ENCODE measurements at regions not wholly inside any gene's neighbourhood (a gene's known extent, or its start where the extent isn't known, plus 50 kb on each side); places are given as distances from the start of the nearest gene placed in this dataset.

DNA sequence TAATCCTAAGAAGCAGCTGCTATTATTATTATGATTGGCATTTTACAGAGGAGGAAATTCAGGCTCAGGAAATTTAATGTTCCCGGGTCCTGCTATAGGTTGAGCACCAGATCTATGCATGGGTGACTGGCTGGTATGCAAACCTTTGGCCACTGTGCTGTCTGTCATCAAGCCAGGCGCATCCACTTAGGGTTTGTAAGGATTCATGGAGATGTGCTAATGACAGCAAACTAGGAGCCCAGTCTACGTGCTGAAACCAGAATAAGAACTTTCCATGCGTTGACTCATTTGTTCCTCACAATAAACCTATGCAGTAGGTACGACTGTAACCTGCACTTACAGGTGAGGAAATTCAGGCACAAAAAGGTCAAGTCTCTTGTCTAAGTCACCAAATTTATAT is 64.5 kb upstream of the ZMIZ1 start:
- no peak for DNase-seq (ENCODE audit: low spot score)

DNA sequence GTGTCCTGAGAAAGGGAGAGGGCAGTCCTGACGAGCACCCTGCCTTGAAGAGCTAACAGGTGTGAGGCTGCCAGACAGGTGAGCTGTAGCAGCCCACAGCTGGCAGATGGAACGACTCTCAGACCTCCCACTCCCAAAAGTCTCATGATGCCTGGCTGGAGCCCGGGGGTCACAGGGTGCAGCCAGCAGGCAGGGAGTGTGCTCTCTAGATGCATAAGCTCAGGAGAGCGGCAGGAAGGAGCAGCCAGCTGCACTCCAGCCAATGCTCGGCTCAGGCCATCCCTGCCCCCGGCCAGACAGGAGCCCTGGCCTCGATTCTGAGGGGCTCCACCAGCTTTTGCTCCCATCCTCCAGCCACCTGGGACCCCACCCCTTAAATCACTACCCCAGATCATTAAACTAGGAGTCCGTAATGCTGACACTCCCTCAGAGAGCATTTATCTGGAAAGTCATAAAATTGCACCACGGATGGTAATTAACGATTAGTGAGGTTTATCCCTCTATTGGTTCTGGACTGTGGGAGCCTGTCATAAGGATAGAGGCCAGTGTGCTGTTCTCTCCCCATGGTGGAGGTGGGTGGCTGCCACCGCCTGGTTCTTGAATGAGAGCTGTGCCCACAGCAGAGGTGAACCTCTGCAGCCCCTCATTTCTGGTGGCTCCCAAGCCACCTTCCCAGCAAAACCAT is 63.5 kb upstream of the ZMIZ1 start:
- DNase-seq (ENCODE audit: low spot score): no peak

- DNase-seq (ENCODE audit: low spot score): no peak
Observed at GRCh38 chr10:79007018-79007417, 61.7 kb upstream of the ZMIZ1 start.

GRCh38 chr10:79007421-79008319 is 61.1 kb upstream of the ZMIZ1 start:
- no peak for DNase-seq (ENCODE audit: low spot score)

DNA sequence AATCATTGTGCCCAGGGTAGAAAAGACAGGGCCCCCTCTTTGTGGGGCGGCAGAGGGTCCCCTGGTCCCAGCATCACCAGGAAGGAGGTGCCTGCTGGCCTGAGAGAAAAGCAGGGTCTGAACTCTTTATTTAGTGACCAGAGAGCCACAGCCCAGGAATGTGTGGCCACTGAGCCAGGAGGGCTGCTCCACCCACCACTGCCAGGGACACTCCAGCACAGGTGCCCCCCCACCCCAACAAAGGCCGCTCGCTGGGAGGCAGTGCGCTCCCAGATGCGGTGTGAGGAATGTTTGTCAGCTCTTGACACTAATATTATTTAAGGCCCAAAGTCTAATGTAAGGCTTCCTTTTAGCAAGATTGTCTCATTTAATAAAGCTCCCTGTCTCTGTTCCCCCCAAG is 59.6 kb upstream of the ZMIZ1 start:
- no peak for DNase-seq (ENCODE audit: low spot score)

DNA sequence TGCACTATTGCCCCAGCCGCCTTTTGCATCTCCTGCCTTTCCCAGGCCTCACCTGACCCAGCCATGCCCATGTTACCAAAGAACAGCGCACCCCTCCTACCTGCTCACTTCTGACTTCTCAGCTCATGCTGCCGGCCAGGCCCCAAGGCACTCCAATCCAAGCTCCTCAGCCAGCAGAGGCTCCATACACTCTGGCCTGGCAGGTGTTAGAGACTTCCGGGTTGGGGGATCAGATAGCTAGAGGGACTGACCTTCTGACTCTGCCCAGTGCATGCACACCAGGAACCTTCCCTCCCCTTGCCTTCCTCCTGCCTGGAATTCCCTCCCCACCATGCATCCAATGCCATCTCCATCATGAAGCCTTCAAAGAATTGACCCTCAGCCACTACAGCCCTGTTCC is 56.2 kb upstream of the ZMIZ1 start:
- DNase-seq (ENCODE audit: low spot score): no peak

GRCh38 chr10:79013406-79013987 is 55.3 kb upstream of the ZMIZ1 start:
- no peak for DNase-seq (ENCODE audit: low spot score)

GRCh38 chr10:79014796-79015195 is 54.0 kb upstream of the ZMIZ1 start:
- DNase-seq (ENCODE audit: low spot score): no peak

DNA sequence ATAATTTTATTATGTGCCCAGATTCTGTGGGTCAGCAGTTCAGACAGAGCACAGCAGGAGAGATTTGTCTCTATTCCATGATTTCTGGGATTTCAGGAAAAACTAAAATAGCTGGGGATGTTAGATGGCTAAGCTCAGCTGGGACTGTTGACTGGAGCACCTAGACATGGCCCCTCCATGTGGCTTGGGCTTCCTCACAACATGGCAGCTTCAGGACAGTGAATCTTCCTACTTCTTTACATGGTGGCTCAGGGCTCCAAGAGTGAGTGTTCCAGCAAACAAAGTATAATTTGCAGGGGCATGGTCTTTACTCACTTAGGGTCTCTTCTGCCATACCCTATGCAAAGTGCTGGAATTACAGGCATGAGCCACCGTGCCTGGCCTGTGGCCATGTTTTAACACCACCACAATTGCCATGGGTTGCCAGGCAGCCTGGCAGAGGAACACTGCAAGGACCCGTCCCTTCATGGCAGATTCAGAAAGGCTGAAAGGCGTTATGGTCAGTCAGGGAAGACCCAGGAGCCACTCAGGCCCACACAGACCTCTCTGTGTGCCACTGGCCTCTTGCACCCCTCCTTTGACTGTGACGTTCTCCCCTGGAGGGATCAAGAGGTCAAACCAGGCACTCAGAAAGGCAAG is 50.8 kb upstream of the ZMIZ1 start:
- peak; percentile 59 for DNase-seq (ENCODE audit: low spot score)

DNA sequence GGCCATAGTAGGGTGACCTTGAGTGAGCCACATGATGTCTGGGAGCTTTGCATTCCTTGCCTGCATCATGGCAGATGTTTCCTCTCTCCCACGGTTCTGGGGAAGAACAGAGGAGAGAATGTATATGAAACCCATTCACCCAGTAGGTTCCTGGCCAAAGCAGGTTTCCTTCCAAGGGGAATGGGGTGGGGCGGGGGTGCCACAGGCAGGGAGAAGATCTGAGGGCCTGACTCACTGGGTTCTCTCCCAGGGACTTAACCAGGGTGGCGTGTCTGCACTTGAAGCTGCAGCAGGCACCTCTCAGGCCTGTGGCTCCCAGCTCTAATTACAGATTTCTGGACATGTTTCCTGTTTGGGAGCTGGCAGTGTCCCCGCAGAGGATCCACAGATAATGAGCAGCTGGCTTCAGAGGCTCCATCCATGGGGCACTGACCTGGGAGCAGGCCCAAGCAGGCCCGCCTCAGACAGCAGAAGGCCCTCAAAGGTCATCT is 50.2 kb upstream of the ZMIZ1 start:
- DNase-seq (ENCODE audit: low spot score): peak; percentile 61
